Fibroblast of skin of abdomen (primary cell): ENCODE measurements at regions not wholly inside any gene's neighbourhood (a gene's known extent, or its start where the extent isn't known, plus 50 kb on each side); places are given as distances from the start of the nearest gene placed in this dataset.

Experiments
- DNase-seq: peaks from one replicate; pipeline ENCODE4 v3.0.0-alpha.2; 2013

GRCh38 chr20:54272901-54273488 lies 65.1 kb downstream of the PFDN4 start:
- no peak for DNase-seq

GRCh38 chr20:54275359-54276111 lies 67.6 kb downstream of the PFDN4 start:
- DNase-seq = no peak

DNA sequence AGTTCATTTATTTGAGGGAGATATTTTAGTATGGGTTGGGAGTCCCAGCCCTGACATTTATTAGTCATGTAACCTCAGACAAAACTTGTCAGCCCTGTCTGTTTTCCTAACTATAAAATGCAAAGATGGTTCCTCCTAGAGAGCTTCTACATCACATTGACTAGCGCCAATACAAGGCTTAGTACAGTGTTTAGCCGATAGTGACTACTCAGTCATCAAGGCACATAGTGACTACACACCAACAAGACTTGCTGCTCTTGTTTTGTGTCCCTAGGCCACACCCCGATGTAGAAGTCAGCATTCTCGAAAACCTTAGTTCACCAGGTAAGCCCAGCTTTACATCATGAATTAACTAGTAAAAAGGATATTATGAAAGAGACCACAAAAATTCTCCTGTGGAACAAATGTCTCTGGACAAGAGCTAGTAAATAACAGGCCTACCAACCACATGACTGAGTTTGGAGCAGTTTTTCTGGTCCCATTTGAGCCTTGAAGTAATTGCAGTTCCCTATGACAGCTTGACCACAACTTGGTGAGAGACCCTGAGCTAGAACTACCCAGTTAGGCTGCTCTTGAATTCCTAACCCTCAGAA lies 68.8 kb downstream of the PFDN4 start:
- DNase-seq = no peak

- DNase-seq = no peak
These were observed 70.4 kb downstream of the PFDN4 start for GRCh38 chr20:54278262-54278661.

GRCh38 chr20:54282625-54283024 lies 74.7 kb downstream of the PFDN4 start:
- DNase-seq = no peak

DNA sequence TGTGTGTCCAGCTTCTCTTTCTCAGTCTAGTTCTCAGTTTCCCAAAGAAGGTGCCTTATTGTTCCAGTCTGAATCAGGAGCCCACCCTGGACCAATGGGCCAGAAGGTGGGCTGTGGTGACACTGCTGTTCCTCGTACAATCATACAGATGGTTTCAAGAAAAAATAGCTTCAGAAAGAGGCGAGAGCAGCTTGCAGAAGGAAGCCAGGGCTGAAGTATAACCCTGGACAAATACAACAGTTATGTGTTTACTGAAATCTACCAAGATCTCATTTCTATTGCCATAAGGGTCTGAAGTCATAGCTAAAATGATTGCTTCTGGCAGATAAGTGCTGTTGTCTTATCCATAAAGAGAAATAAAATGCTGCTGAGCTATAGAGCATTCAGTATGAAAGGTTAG lies 75.4 kb downstream of the PFDN4 start:
- no peak for DNase-seq

DNA sequence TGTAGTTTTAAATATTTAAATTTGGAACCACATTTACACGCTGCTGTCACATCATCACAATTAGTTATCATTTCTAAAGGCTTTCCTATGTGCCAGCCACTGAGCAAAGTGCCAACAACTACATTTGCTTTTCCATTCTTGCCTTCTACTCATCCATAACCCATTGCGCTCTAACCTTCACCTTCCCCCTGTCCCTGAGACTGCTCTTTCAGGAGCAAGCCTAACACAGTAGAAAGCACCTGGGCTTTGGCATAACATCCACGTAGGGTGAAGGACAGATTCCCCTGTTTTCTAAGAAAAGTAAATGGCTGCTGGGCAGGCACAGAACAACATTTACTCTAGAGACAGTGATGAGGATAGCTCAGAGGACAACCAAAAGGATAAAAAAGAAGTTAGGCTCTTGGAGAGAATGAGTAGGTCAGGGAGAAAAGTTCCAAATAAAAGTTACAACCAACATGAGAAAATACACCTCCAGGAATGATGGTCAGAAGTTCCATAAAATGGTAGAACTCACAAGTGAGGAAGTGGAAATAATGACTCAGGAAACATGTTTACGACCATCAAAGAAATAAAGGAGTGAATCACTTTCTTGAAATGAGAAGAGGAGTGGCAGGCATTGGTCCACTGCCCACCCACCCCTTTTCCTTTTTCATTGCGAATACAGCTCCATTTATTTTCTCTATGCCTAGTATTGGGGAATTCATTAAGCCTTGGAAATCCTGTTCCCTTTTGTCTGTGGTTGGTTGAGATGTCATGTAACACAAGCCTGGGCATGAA lies 77.2 kb downstream of the PFDN4 start:
- no peak for DNase-seq

DNA sequence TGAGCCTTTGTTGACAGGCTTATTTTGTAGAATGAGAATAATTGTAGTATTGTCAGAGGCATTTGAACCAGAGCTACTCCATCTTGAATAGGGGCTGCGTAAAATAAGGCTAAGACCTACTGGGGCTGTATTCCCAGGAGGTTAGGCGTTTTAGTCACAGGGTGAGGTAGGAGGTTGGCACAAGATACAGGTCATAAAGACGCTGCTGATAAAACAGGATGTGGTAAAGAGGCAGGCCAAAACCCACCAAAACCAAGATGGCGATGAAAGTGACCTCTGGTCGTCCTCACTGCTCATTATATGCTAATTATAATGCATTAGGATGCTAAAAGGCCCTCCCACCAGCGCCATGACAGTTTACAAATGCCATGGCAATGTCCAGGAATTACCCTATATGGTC lies 82.7 kb downstream of the PFDN4 start:
- no peak for DNase-seq

GRCh38 chr20:54291339-54292010 lies 83.6 kb downstream of the PFDN4 start:
- DNase-seq = no peak

DNA sequence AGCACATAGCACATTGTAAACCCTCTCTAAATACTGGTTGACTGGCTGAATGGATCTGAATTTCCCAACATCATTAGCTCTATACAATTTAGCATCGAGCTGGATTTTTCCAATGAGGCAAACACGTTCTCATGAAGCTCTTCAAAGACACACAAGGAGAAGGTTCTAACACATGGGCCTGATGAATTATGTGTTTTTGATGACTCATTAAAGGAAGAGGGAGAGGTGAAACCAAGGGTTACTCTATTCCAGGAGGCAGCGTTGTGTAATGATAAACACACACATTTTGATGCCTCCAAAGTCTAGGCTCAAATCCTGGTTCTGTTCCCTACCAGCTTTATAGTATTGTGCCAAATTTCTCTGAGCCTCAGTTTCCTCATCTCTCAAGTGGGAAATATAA lies 84.3 kb downstream of the PFDN4 start:
- peak; percentile 63 for DNase-seq

- DNase-seq = peak; percentile 21
These were observed 85.6 kb downstream of the PFDN4 start for GRCh38 chr20:54293526-54293925.

DNA sequence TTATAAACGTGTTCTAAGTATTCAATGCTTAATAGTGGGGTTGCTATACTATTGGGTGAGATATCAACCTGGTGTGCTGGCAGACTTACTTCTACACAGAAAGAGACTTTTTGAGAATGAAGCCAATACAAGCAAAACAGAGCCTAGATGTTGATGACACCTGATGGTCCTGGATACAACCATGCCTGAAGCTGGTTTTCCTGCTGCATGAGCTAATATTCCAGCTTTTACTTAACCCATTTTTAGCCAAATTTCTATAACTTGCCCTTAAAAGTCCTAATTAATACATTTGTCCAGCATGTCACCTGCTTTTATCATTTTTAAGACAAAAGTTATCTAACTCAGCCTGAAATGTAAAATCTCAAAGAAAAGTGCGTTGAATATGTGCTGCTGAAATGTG lies 86.2 kb downstream of the PFDN4 start:
- DNase-seq = no peak

DNA sequence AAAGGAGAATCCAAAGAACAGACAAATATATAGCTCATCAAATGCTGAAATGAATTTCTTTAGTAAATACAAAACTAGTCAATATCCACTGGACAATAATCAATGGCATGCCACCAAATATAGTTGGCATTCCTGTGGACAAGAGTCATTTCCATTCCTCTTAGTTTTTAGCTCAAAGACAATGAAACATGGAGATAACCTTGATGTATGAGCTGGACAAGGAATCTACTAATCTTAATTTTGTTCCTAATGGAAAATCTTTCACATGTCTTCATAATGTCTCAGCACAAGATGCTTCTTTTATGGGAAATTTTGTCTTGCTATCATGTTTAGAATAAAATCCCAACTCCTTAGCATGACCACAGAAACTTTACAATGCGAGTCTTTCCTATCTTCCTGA lies 87.8 kb downstream of the PFDN4 start:
- no peak for DNase-seq

- peak; percentile 85 for DNase-seq
These were observed 97.5 kb downstream of the PFDN4 start for GRCh38 chr20:54305421-54305820.

DNA sequence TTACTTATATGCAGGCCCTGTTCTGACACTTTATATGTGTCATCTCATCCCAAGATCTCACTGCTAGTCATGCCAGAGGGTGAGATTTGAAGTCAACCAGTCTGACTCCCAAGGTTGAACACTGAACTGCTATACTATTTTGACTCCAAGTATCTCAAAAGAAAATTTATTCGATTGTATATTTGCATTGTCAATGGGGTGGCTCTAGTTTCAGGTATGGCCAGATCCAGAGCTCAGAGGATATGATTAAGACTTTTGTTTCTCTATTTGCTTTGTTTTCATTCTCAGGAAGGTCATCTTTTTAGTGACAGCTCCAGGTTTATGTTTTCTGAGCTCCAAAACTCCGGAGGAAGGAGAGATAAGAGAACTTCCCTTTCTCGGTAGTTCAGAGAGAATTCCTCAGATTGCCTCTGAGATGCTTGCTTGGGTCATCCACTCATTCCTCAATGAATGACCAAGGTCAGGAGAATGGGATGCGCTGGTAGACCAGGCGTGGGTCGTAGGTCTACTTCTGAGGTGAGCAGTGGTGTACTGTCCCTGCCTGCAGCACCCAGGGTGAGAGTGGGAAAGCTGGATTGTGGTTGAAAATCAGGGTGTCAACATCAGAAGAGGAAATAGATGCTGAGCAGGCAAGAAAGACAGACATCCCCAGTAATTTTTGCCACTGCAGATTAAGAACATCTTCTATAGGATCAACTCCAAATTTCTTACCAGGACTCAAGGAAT lies 99.3 kb downstream of the PFDN4 start:
- DNase-seq = no peak

- DNase-seq = no peak
These were observed 100.9 kb downstream of the PFDN4 start for GRCh38 chr20:54308804-54309203.

DNA sequence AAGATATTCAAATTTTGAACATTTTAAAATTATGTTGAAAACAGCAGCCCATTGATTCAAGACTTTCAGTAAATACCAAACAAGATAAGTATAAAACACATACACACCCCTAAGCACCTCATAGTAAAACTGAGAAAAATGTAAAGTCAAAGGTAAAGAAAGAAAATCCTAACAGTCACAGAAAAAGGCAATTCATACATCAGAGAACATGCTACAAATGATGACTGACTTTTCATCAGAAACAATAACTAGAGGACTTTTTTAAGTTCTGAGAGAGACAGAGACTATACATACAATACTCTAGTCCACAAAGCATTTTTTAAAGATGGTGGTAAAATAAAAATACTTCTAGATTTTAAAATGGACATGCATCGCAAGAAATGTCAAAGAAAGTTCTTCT lies 111.0 kb downstream of the PFDN4 start:
- no peak for DNase-seq

DNA sequence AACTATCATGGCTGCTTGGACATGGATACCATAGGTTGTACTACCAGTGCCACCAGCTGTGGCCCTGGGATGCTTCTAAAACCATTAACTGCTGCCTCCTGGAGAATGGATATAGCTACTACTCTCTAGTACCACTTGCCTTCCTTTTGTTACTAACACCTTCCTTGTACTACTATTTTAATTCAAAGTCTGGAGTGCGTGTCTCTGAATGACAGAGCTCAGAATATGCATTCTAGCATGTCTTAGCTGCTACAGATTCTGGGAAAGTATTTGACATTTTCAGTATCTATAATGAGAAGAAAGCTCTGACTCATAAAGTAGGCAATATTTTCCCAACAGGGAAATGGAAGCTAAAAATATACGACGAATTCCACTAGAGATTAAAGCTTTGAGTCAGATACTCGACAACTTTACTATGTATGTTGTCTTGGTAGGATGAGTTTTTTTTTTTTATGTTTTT lies 112.3 kb downstream of the PFDN4 start:
- peak; percentile 44 for DNase-seq

- DNase-seq = no peak
These were observed 113.6 kb downstream of the PFDN4 start for GRCh38 chr20:54321352-54322087.

DNA sequence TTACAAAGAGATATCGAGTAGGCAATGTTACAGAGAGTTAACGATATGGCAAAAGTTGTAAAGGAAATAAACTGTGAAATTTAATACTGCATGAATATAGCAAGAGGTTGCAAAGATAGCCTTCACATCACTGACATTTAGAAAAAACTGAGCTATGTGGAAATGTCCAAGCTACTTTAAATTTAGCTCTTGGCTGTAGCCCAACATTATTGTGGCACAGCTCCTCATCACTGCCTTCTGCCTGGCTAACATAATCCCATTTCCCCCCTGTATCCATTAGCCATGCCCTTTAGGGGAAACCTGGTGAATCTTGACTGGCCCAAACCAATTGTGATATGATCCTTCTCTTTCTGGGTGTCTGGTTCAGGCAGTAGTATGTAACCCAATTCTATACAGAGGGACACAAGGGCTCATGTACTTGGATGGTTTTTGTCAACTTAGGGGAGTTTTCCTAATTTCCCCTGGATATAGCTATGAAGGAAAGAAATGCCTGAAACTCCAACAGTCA lies 115.4 kb downstream of the PFDN4 start:
- peak; percentile 14 for DNase-seq

DNA sequence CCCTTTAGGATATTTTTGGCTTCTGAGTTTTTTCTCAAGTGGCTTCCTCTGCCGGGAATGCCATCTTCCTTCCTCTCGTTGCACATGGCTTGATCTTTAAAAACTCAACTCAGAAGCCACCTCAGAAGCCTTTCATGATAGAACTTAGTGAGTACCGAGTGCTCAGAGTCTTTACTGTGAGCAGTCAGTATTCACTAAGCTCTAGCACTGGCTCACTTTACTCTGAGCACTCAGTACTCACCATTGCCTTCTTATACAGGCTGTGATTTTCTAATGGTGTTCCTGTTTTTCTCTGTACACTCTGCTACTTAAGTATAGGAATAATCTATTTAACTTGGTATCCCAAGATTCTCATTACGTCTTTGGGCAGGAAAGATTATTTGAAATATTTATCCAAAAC lies 116.2 kb downstream of the PFDN4 start:
- DNase-seq = no peak
